H9 (cell line): ENCODE measurements at regions not wholly inside any gene's neighbourhood (a gene's known extent, or its start where the extent isn't known, plus 50 kb on each side); places are given as distances from the start of the nearest gene placed in this dataset.
"Not testable (repeated sequence)": the region's sequence is repeated elsewhere in the genome, so short reads cannot be mapped to it uniquely, and the experiment has no call there.

Source experiments
- DNase-seq: peaks from one replicate; pipeline ENCODE4 v3.0.0-alpha.2; 2017
- H2AFZ ChIP-seq: one replicate; pipeline ENCODE4 v1.6.1; 2013; ENCODE audit warnings: mild to moderate bottlenecking, low read length, control low read depth, moderate library complexity
- H2AK5ac ChIP-seq: 2 replicates; pipeline ENCODE4 v1.6.1; 2013; ENCODE audit warnings: low read length, control low read depth, mixed read lengths; ENCODE audit not compliant: insufficient read length
- H2BK120ac ChIP-seq: one replicate; pipeline ENCODE4 v1.6.1; 2013; ENCODE audit warnings: low read depth, mild to moderate bottlenecking, low read length, control low read depth, inconsistent platforms; ENCODE audit not compliant: poor library complexity, severe bottlenecking
- H2BK12ac ChIP-seq: 2 replicates; pipeline ENCODE4 v1.6.1; 2013; ENCODE audit warnings: low read length, control low read depth, mixed read lengths, low read depth; ENCODE audit not compliant: insufficient read length
- H2BK15ac ChIP-seq: 2 replicates; pipeline ENCODE4 v1.6.1; 2013; ENCODE audit warnings: low read depth, low read length, control low read depth
- H2BK20ac ChIP-seq: one replicate; pipeline ENCODE4 v1.6.1; 2013; ENCODE audit warnings: low read depth, mild to moderate bottlenecking, low read length, control low read depth, inconsistent platforms; ENCODE audit not compliant: poor library complexity, severe bottlenecking
- H2BK5ac ChIP-seq: 2 replicates; pipeline ENCODE4 v1.6.1; 2013; ENCODE audit warnings: low read length, control low read depth, mixed read lengths; ENCODE audit not compliant: insufficient read length
- H3K14ac ChIP-seq: 2 replicates; pipeline ENCODE4 v1.6.1; 2013; ENCODE audit warnings: low read length, control low read depth; ENCODE audit not compliant: insufficient read depth
- H3K18ac ChIP-seq: 2 replicates; pipeline ENCODE4 v1.6.1; 2013; ENCODE audit warnings: low read depth, mild to moderate bottlenecking, mixed read lengths, low read length, control low read depth; ENCODE audit not compliant: insufficient read length
- H3K23ac ChIP-seq: 2 replicates; pipeline ENCODE4 v1.6.1; 2013; ENCODE audit warnings: low read length, control low read depth, mixed read lengths, low read depth; ENCODE audit not compliant: insufficient read length
- H3K23me2 ChIP-seq: 2 replicates; pipeline ENCODE4 v1.6.1; 2013; ENCODE audit warnings: low read depth, mild to moderate bottlenecking, mixed read lengths, low read length, control low read depth; ENCODE audit not compliant: insufficient read length, poor library complexity, severe bottlenecking
- H3K27ac ChIP-seq: 2 replicates; pipeline ENCODE4 v1.5.1; 2013; ENCODE audit warnings: low read length, control low read depth, mixed read lengths, low read depth; ENCODE audit not compliant: insufficient read length
- H3K27me3 ChIP-seq: 2 replicates; pipeline ENCODE4 v1.6.1; 2013; ENCODE audit warnings: low read length, control low read depth, inconsistent platforms; ENCODE audit not compliant: insufficient read depth
- H3K4ac ChIP-seq: 2 replicates; pipeline ENCODE4 v1.6.1; 2013; ENCODE audit warnings: low read depth, mild to moderate bottlenecking, control low read depth, inconsistent platforms, low read length, moderate library complexity
- H3K4me1 ChIP-seq: 2 replicates; pipeline ENCODE4 v1.6.1; 2013; ENCODE audit warnings: low read length, control low read depth, inconsistent platforms; ENCODE audit not compliant: insufficient read depth
- H3K4me2 ChIP-seq: 2 replicates; pipeline ENCODE4 v1.6.1; 2013; ENCODE audit warnings: low read length, control low read depth, mixed read lengths; ENCODE audit not compliant: insufficient read length, insufficient read depth
- H3K56ac ChIP-seq: 2 replicates; pipeline ENCODE4 v1.6.1; 2013; ENCODE audit warnings: low read depth, mild to moderate bottlenecking, mixed read lengths, low read length, control low read depth; ENCODE audit not compliant: insufficient read length
- H3K79me1 ChIP-seq: 2 replicates; pipeline ENCODE4 v1.6.1; 2013; ENCODE audit warnings: low read depth, mild to moderate bottlenecking, moderate library complexity, low read length, control low read depth, inconsistent platforms; ENCODE audit not compliant: insufficient read depth, poor library complexity, severe bottlenecking
- H3K79me2 ChIP-seq: 2 replicates; pipeline ENCODE4 v1.6.1; 2013; ENCODE audit warnings: low read length, control low read depth, inconsistent platforms; ENCODE audit not compliant: insufficient read depth
- H3K9ac ChIP-seq: 2 replicates; pipeline ENCODE4 v1.6.1; 2013; ENCODE audit warnings: low read length, control low read depth, mixed read lengths; ENCODE audit not compliant: insufficient read length; ENCODE audit errors: extremely low read depth
- H3K9me3 ChIP-seq: one replicate; pipeline ENCODE4 v1.6.1; 2013; ENCODE audit warnings: low read depth, low read length, inconsistent platforms; ENCODE audit not compliant: control insufficient read depth
- H3T11ph ChIP-seq: one replicate; pipeline ENCODE4 v1.6.1; 2013; ENCODE audit warnings: mild to moderate bottlenecking, low read length, control low read depth, inconsistent platforms
- H4K20me1 ChIP-seq: one replicate; pipeline ENCODE4 v1.6.1; 2013; ENCODE audit not compliant: control insufficient read depth, insufficient read length, insufficient read depth
- H4K5ac ChIP-seq: 2 replicates; pipeline ENCODE4 v1.6.1; 2013; ENCODE audit warnings: low read depth, mild to moderate bottlenecking, mixed read lengths, low read length, control low read depth; ENCODE audit not compliant: insufficient read length
- H4K8ac ChIP-seq: replicated peaks from 2 replicates; pipeline ENCODE4 v1.6.1; 2013; ENCODE audit warnings: low read length, control low read depth, mixed read lengths, low read depth; ENCODE audit not compliant: insufficient read length
- H4K91ac ChIP-seq: 2 replicates; pipeline ENCODE4 v1.6.1; 2013; ENCODE audit warnings: low read depth, mild to moderate bottlenecking, moderate library complexity, mixed read lengths, low read length, control low read depth; ENCODE audit not compliant: insufficient read length
- H3K27ac Mint-ChIP-seq, 3 experiments: 2 replicates in 2 of 3; 3 replicates in 1 of 3; pipeline ENCODE4 v1.8.0; 2020 to 2021; ENCODE audit warnings: mixed read lengths in 3 of 3, mild to moderate bottlenecking in 1 of 3, moderate library complexity in 1 of 3
- H3K27me3 Mint-ChIP-seq: 2 replicates; pipeline ENCODE4 v1.8.0; 2021; ENCODE audit warnings: low read depth, mild to moderate bottlenecking, moderate library complexity, mixed read lengths
- H3K36me3 Mint-ChIP-seq, 3 experiments: 2 replicates in 2 of 3; 3 replicates in 1 of 3; pipeline ENCODE4 v1.8.0; 2020 to 2021; ENCODE audit warnings: low read depth in 3 of 3, mixed read lengths in 3 of 3; ENCODE audit not compliant: insufficient read depth in 1 of 3
- H3K4me1 Mint-ChIP-seq, 2 experiments: 2 replicates each; pipeline ENCODE4 v1.8.0; 2020; ENCODE audit warnings: mixed read lengths in 2 of 2
- H3K4me3 Mint-ChIP-seq, 2 experiments: 2 replicates in 1 of 2; 3 replicates in 1 of 2; pipeline ENCODE4 v1.8.0; 2020 to 2021; ENCODE audit warnings: mild to moderate bottlenecking in 2 of 2, mixed read lengths in 2 of 2, moderate library complexity in 1 of 2
- H3K9me3 Mint-ChIP-seq, 2 experiments: 2 replicates in 1 of 2; 3 replicates in 1 of 2; pipeline ENCODE4 v1.8.0; 2020; ENCODE audit warnings: mild to moderate bottlenecking in 2 of 2, mixed read lengths in 2 of 2, moderate library complexity in 1 of 2
- WGBS: extraction: QIAGEN DNeasy Blood & Tissue Kit; methylation state at CpG from one replicate; pipeline ENCODE4 v1.1.7; 2013; ENCODE audit warnings: missing lambda C conversion rate, low lambda C conversion rate, mixed read lengths; ENCODE audit not compliant: insufficient read length; ENCODE audit errors: extremely low coverage; 5-methylcytosine and 5-hydroxymethylcytosine counted together

GRCh38 chr9:67175167-67175566 is 182.8 kb upstream of the SPATA31A3 start:
- no CpG with 5 or more reads among the region's 5 CpGs for WGBS
- H2BK20ac ChIP-seq, H4K20me1 ChIP-seq, H3K56ac ChIP-seq, H3K4me2 ChIP-seq, H3K27me3 Mint-ChIP-seq, H3K9me3 Mint-ChIP-seq, H3K4me3 Mint-ChIP-seq, DNase-seq, H3K27ac Mint-ChIP-seq, H3K9me3 ChIP-seq, H3K4ac ChIP-seq, H3K23me2 ChIP-seq, H3K27ac ChIP-seq, H3K23ac ChIP-seq, H3K18ac ChIP-seq, H3K9ac ChIP-seq, H3K36me3 Mint-ChIP-seq, H3T11ph ChIP-seq, H2AFZ ChIP-seq, H3K14ac ChIP-seq, H3K27me3 ChIP-seq, H2BK12ac ChIP-seq, H2BK120ac ChIP-seq, H3K79me2 ChIP-seq, H4K91ac ChIP-seq, H2AK5ac ChIP-seq, H3K4me1 ChIP-seq, H3K4me1 Mint-ChIP-seq, H4K5ac ChIP-seq, H2BK15ac ChIP-seq, H4K8ac ChIP-seq, H2BK5ac ChIP-seq, H3K79me1 ChIP-seq: not testable (repeated sequence)

GRCh38 chr9:67171721-67172120 is 179.4 kb upstream of the SPATA31A3 start:
- WGBS: no CpG with 5 or more reads among the region's 3 CpGs
- H3K9me3 Mint-ChIP-seq, H3T11ph ChIP-seq, H3K9me3 ChIP-seq, H3K27me3 ChIP-seq, H3K4me2 ChIP-seq, H2BK20ac ChIP-seq, H3K4me3 Mint-ChIP-seq, H3K79me1 ChIP-seq, H2BK5ac ChIP-seq, H3K9ac ChIP-seq, H2AK5ac ChIP-seq, H2BK120ac ChIP-seq, H3K4ac ChIP-seq, H4K20me1 ChIP-seq, H3K79me2 ChIP-seq, H2BK12ac ChIP-seq, H3K14ac ChIP-seq, H3K27ac Mint-ChIP-seq, H4K91ac ChIP-seq, H3K18ac ChIP-seq, H2BK15ac ChIP-seq, H3K56ac ChIP-seq, H3K27me3 Mint-ChIP-seq, H3K4me1 Mint-ChIP-seq, H3K36me3 Mint-ChIP-seq, H3K27ac ChIP-seq, H4K5ac ChIP-seq, H4K8ac ChIP-seq, H3K23me2 ChIP-seq, H2AFZ ChIP-seq, DNase-seq, H3K23ac ChIP-seq, H3K4me1 ChIP-seq: not testable (repeated sequence)
